Neural cell (in vitro differentiated cells): ENCODE measurements at regions not wholly inside any gene's neighbourhood (a gene's known extent, or its start where the extent isn't known, plus 50 kb on each side); places are given as distances from the start of the nearest gene placed in this dataset.

Experiments
- H2AFZ ChIP-seq: fragments of 200-600, 300-800 bp; sonication (generic), shearing (Covaris generic); 2 replicates; pipeline ENCODE4 v1.6.0; 2014; ENCODE audit warnings: low read depth, mild to moderate bottlenecking, antibody characterized with exemption, low read length, moderate library complexity
- H3F3A ChIP-seq: fragments of 200-600 bp; shearing (Covaris generic); 2 replicates; pipeline ENCODE4 v1.6.1; 2016; ENCODE audit warnings: mild to moderate bottlenecking, moderate library complexity, mixed read lengths, antibody characterized with exemption, low read length; ENCODE audit not compliant: insufficient read depth, poor library complexity, severe bottlenecking
- H3K27ac ChIP-seq: fragments of 200-600, 300-800 bp; sonication (generic), shearing (Covaris generic); 2 replicates; pipeline ENCODE4 v1.5.1; 2014; ENCODE audit warnings: mild to moderate bottlenecking, low read length, moderate library complexity
- H3K27me3 ChIP-seq: fragments of 300-800, 200-600 bp; sonication (generic), shearing (Covaris generic); 2 replicates; pipeline ENCODE4 v1.6.0; 2014; ENCODE audit warnings: mild to moderate bottlenecking, low read depth, low read length, moderate library complexity; ENCODE audit not compliant: insufficient read depth
- H3K36me3 ChIP-seq: fragments of 300-800, 200-600 bp; sonication (generic), shearing (Covaris generic); 2 replicates; pipeline ENCODE4 v1.5.1; 2014; ENCODE audit warnings: mild to moderate bottlenecking, antibody characterized with exemption, low read length, moderate library complexity; ENCODE audit not compliant: insufficient read depth
- H3K4me2 ChIP-seq: fragments of 300-800, 200-600 bp; sonication (generic), shearing (Covaris generic); 2 replicates; pipeline ENCODE4 v1.6.0; 2014; ENCODE audit warnings: mild to moderate bottlenecking, low read length
- H3K4me3 ChIP-seq: fragments of 300-800, 200-600 bp; sonication (generic), shearing (Covaris generic); 2 replicates; pipeline ENCODE4 v1.5.1; 2014; ENCODE audit warnings: mild to moderate bottlenecking, low read length, moderate library complexity
- H3K79me2 ChIP-seq: fragments of 200-600 bp; shearing (Covaris generic); replicated peaks from 2 replicates; pipeline ENCODE4 v1.6.0; 2014; ENCODE audit warnings: mild to moderate bottlenecking, low read length, moderate library complexity; ENCODE audit not compliant: insufficient read depth
- H3K9ac ChIP-seq: fragments of 300-800, 200-600 bp; sonication (generic), shearing (Covaris generic); 2 replicates; pipeline ENCODE4 v1.6.1; 2016; ENCODE audit warnings: mild to moderate bottlenecking, low read length, mixed read lengths
- H3K9me2 ChIP-seq: fragments of 200-600 bp; shearing (Covaris generic); 2 replicates; pipeline ENCODE4 v1.6.1; 2016; ENCODE audit warnings: mild to moderate bottlenecking, low read length, mixed read lengths; ENCODE audit not compliant: insufficient read depth
- H3K9me3 ChIP-seq: fragments of 200-600, 300-800 bp; sonication (generic), shearing (Covaris generic); 2 replicates; pipeline ENCODE4 v1.6.1; 2016; ENCODE audit warnings: mild to moderate bottlenecking, mixed run types, low read length, moderate library complexity, mixed read lengths
- H4K20me1 ChIP-seq: fragments of 200-600 bp; shearing (Covaris generic); 2 replicates; pipeline ENCODE4 v1.6.1; 2016; ENCODE audit warnings: mild to moderate bottlenecking, mixed run types; ENCODE audit not compliant: insufficient read depth
- EP300 ChIP-seq: fragments of 450-650 bp; conservative IDR thresholded peaks from 2 replicates; pipeline ENCODE4 v1.6.1; 2014; ENCODE audit warnings: antibody characterized with exemption, mild to moderate bottlenecking, moderate library complexity; ENCODE audit not compliant: poor library complexity, severe bottlenecking
- EZH2 ChIP-seq: fragments of 200-600, 300-800 bp; shearing (Covaris generic), sonication (generic); IDR thresholded peaks from 2 replicates; pipeline ENCODE4 v1.6.1; 2014; ENCODE audit warnings: antibody characterized with exemption, low read length, borderline replicate concordance, mild to moderate bottlenecking; ENCODE audit not compliant: insufficient read depth, poor library complexity, severe bottlenecking
- MXI1 ChIP-seq: fragments of 450-650 bp; conservative IDR thresholded peaks from 2 replicates; pipeline ENCODE4 v1.6.1; 2014; ENCODE audit warnings: antibody characterized with exemption, mild to moderate bottlenecking; ENCODE audit not compliant: poor library complexity, severe bottlenecking
- POLR2AphosphoS5 ChIP-seq: IDR thresholded peaks from 2 replicates; pipeline ENCODE4 v1.6.1; 2012
- RAD21 ChIP-seq: fragments of 450-650 bp; conservative IDR thresholded peaks from 2 replicates; pipeline ENCODE4 v1.6.1; 2014; ENCODE audit warnings: antibody characterized with exemption, mild to moderate bottlenecking, moderate library complexity
- SMC3 ChIP-seq: fragments of 450-650 bp; conservative IDR thresholded peaks from 2 replicates; pipeline ENCODE4 v1.6.1; 2014; ENCODE audit warnings: antibody characterized with exemption, mild to moderate bottlenecking, moderate library complexity; ENCODE audit not compliant: poor library complexity
- TAF1 ChIP-seq: IDR thresholded peaks from 2 replicates; pipeline ENCODE4 v1.6.1; 2012; ENCODE audit warnings: low read depth
- TF ChIP-seq, protein P1 (sequence below): IDR thresholded peaks from 2 replicates; pipeline ENCODE4 v1.6.1; 2012; ENCODE audit warnings: borderline replicate concordance
- TF ChIP-seq, protein P2 (sequence below): fragments of 450-650 bp; IDR thresholded peaks from 2 replicates; pipeline ENCODE4 v1.5.1; 2014; ENCODE audit warnings: antibody characterized with exemption, mild to moderate bottlenecking, moderate library complexity; ENCODE audit not compliant: poor library complexity, severe bottlenecking

DNA sequence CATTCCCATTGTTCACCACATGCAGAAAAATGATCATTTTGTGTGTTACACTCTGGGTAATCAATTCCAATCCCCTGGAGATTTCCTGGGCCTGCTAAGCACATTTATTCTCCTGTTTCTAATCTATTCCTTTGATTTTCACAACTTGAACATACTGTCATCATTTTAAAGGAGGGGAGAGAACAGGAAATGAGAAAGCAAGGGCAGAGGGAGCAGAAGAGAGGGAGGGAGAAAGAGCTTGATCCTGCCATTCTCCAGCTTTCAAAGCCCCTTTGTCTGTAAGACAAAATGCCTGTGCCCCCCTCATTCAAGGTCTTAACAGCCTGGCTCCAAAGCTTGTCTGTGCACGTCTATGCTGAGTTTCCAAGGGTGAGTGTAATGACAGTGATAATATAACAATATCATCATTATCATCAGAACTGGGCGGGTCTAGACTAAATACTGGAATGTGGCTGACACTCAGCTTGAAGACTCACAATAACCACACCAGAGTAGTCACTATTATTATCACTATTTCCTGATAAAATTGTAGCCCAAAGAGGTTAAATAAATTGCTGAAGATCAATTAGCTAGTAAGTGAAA, 164.4 kb upstream of the KLHL29 start (continued):
- TF ChIP-seq MXI1 (no peak), EZH2 (no peak)

DNA sequence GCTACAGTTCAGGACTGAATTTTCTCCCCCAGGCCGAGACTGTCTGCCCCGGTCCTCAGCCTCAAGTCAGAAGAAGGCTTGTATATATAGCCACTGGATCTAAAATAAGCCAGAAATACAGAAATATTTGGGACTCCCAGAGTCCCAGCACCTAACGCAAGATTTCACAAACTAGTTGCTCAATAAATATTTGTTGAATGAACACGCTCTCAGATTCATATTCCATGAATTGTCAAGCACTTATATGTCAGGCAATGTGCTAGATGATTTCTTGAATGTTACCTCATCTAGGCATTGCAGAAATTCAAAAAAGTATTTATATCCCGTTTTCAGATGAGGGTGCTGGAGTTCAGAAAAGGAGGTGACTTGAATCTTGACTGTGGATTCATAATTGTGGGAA, 163.7 kb upstream of the KLHL29 start:
- H2AFZ ChIP-seq = no peak overlapping the region
- no peaks in the 10 kb centered on the region for H3K9me3 ChIP-seq
- no peaks in the 10 kb centered on the region for H3K79me2 ChIP-seq
- H3K27ac ChIP-seq = no peak overlapping the region
- no peaks in the 10 kb centered on the region for H3K36me3 ChIP-seq
- no peak overlapping the region for H3K9ac ChIP-seq
- H4K20me1 ChIP-seq = no peaks in the 10 kb centered on the region
- H3K4me2 ChIP-seq = no peak overlapping the region
- no peaks in the 10 kb centered on the region for H3F3A ChIP-seq
- H3K27me3 ChIP-seq = no peaks in the 10 kb centered on the region
- no peak overlapping the region for H3K4me3 ChIP-seq
- TF ChIP-seq MXI1 (no peak), TAF1 (no peak), RAD21 (no peak), SMC3 (no peak), EP300 (no peak), POLR2AphosphoS5 (no peak), EZH2 (no peak)
- TF ChIP-seq, protein P1, sequence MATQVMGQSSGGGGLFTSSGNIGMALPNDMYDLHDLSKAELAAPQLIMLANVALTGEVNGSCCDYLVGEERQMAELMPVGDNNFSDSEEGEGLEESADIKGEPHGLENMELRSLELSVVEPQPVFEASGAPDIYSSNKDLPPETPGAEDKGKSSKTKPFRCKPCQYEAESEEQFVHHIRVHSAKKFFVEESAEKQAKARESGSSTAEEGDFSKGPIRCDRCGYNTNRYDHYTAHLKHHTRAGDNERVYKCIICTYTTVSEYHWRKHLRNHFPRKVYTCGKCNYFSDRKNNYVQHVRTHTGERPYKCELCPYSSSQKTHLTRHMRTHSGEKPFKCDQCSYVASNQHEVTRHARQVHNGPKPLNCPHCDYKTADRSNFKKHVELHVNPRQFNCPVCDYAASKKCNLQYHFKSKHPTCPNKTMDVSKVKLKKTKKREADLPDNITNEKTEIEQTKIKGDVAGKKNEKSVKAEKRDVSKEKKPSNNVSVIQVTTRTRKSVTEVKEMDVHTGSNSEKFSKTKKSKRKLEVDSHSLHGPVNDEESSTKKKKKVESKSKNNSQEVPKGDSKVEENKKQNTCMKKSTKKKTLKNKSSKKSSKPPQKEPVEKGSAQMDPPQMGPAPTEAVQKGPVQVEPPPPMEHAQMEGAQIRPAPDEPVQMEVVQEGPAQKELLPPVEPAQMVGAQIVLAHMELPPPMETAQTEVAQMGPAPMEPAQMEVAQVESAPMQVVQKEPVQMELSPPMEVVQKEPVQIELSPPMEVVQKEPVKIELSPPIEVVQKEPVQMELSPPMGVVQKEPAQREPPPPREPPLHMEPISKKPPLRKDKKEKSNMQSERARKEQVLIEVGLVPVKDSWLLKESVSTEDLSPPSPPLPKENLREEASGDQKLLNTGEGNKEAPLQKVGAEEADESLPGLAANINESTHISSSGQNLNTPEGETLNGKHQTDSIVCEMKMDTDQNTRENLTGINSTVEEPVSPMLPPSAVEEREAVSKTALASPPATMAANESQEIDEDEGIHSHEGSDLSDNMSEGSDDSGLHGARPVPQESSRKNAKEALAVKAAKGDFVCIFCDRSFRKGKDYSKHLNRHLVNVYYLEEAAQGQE = no peak
- TF ChIP-seq, protein P2, sequence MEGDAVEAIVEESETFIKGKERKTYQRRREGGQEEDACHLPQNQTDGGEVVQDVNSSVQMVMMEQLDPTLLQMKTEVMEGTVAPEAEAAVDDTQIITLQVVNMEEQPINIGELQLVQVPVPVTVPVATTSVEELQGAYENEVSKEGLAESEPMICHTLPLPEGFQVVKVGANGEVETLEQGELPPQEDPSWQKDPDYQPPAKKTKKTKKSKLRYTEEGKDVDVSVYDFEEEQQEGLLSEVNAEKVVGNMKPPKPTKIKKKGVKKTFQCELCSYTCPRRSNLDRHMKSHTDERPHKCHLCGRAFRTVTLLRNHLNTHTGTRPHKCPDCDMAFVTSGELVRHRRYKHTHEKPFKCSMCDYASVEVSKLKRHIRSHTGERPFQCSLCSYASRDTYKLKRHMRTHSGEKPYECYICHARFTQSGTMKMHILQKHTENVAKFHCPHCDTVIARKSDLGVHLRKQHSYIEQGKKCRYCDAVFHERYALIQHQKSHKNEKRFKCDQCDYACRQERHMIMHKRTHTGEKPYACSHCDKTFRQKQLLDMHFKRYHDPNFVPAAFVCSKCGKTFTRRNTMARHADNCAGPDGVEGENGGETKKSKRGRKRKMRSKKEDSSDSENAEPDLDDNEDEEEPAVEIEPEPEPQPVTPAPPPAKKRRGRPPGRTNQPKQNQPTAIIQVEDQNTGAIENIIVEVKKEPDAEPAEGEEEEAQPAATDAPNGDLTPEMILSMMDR = no peak
- H3K9me2 ChIP-seq = no peaks in the 10 kb centered on the region

DNA sequence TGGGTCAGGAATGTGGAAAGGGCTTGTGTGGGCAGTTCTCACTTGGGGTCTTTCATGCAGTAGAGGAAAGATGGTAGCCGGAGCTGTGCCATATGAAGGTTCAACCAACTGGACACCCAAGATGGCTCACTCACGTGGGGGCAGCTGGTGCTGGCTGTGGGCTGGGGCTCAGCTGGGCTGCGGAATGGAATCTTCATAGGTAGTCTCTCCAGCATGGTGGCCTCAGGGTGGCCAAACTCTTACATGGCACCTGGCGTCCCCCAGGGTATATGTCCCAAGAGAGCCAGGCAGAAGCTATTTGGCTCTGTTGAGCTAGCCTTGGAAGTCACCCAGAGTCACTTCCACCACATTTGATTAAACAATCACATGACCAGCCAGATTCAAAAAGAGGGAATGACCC, 163.1 kb upstream of the KLHL29 start:
- H2AFZ ChIP-seq = no peak overlapping the region
- no peaks in the 10 kb centered on the region for H3K27me3 ChIP-seq
- H3F3A ChIP-seq = no peaks in the 10 kb centered on the region
- no peak overlapping the region for H3K4me2 ChIP-seq
- H3K36me3 ChIP-seq = no peaks in the 10 kb centered on the region
- H3K27ac ChIP-seq = no peak overlapping the region
- H3K9ac ChIP-seq = no peak overlapping the region
- no peak overlapping the region for H3K4me3 ChIP-seq
- no peaks in the 10 kb centered on the region for H3K9me3 ChIP-seq
- H3K79me2 ChIP-seq = no peaks in the 10 kb centered on the region
- no peaks in the 10 kb centered on the region for H4K20me1 ChIP-seq
- no peak for TF ChIP-seq EP300
- no peak for TF ChIP-seq EZH2
- TF ChIP-seq RAD21 = no peak
- TF ChIP-seq, protein P1 = no peak
- TF ChIP-seq TAF1 = no peak
- TF ChIP-seq POLR2AphosphoS5 = no peak
- no peak for TF ChIP-seq SMC3
- TF ChIP-seq, protein P2 = no peak
- no peak for TF ChIP-seq MXI1
- no peaks in the 10 kb centered on the region for H3K9me2 ChIP-seq
